HG03342 (cell line): ENCODE measurements at regions not wholly inside any gene's neighbourhood (a gene's known extent, or its start where the extent isn't known, plus 50 kb on each side); places are given as distances from the start of the nearest gene placed in this dataset.

Experiments used
- ATAC-seq: cut with Tn5 transposase; IDR thresholded peaks from one replicate; pipeline ENCODE4 v1.9.1; 2021; ENCODE audit warnings: mild to moderate bottlenecking, moderate library complexity; ENCODE audit not compliant: unreplicated experiment

DNA sequence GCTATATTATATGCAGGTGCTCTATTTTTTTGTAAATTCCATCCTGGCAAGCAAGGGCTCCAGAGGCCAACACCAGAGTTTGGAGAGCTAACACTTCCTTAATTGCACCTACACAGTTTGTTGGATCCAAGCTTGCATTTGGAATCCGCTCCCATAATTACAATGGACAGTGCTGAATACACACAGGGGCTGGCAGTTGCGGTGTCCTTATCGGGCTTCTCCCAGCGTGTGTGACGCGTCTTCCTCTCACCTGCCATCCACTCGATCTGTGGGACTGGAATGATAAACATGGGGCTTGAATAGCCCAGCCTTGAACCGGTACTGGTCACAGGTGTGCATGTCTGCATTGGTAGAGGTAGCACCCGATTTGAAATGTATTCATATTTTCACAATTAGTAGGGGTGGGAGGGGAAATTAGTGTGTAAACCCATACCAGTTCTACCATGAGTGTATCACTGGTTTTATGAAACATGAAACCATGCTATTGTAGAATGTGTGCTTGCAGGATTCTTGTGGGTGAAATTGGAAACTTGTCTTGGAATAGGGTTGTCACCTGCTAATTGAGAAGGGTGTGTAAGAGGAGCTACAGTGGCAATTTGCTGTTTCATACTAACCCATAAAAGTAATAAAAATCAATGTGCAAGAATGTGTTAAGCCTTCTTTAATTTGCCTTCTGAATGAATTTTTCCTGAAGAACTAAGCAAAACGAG lies 316.5 kb downstream of the WDR11 start:
- ATAC-seq = no peak

GRCh38 chr10:121168545-121169216 lies 317.5 kb downstream of the WDR11 start:
- ATAC-seq = no peak

DNA sequence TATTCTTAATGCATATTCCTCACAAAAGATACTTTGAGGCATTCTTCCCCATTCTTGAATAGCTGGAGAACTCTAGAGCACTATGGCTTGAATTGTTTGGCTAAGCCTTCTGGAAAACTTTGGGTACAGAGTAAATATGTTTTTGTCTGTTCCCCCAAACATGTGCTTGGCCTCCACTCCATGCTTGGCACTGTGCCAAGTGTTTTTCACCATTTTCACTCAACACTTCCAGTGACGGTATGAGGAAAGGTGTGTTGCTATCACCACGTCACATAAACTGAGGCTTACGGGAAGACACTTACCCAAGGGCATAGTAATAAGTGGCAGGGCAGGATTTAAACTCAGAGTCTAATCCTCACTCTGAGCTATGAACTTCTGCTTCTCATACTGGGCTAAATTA lies 318.2 kb downstream of the WDR11 start:
- no peak for ATAC-seq

DNA sequence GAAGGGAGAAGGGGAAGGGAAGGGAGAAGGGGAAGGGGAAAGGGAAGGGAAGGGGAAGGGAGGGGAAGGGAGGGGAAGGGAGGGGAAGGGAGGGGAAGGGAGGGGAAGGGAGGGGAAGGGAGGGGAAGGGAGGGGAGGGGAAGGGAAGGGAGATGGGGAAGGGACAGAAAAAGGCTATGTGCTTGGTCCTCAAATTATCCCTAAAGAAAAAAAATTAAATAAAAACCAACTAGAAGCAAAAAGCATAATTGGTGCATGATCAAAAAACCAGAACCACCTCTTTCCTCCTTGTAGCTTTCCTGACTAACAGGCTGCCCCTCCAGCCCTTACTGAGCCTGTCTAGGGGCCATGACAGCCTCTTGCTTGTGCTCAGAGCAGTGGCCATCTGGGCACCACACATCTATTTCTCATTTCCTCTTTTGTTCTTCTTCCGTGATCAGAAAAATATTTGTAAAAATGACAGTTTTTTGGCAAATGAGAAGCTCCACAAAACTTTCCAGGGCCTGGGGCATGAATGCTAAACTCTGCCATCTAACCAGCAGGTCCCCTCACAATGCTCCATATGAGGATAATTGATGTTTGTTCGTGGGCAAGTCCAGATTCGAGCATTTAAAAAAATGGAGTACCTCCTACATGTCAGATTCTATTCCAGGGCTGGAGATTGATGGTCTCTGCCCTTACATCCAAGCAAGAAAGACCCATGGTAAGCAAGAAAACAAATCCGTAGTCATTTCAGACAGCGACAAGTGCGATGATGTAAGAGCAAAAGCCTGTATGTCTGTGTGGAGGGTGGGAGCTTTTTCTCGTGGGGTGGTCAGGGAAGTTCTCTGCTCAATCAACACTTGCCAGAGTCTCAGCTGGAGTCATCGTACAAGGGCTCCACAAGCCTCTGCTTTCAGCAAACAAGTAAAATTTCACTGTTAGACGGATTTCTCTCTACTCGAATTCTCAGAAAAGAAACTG lies 320.9 kb downstream of the WDR11 start:
- no peak for ATAC-seq

GRCh38 chr10:121179006-121179405 lies 327.8 kb downstream of the WDR11 start:
- ATAC-seq = no peak

DNA sequence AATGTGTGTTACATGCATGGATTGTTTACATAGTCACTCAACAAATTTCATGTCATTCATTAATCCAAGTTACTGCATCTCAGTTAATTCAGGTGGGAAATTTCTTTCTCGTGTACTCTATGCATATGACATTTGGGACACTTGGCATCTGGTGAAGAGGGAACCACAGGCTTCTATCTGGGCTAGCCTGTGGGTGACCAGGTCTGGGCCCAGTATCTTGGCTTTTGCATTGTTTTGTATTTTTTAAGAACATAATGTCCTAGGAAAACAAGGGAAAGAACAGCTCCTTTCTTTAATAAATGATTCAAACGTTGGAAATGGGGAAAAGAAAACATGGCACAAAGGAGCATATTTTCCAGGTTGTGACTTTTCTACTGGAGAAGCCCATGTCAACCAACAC lies 331.1 kb downstream of the WDR11 start:
- no peak for ATAC-seq

GRCh38 chr10:121183236-121183635 lies 332.1 kb downstream of the WDR11 start:
- ATAC-seq = no peak

GRCh38 chr10:121183707-121184106 lies 332.5 kb downstream of the WDR11 start:
- ATAC-seq = no peak

- no peak for ATAC-seq
These were observed 334.8 kb downstream of the WDR11 start for GRCh38 chr10:121185816-121186455.

GRCh38 chr10:121187391-121187790 lies 336.2 kb downstream of the WDR11 start:
- ATAC-seq = no peak

GRCh38 chr10:121188005-121188404 lies 336.8 kb downstream of the WDR11 start:
- no peak for ATAC-seq

DNA sequence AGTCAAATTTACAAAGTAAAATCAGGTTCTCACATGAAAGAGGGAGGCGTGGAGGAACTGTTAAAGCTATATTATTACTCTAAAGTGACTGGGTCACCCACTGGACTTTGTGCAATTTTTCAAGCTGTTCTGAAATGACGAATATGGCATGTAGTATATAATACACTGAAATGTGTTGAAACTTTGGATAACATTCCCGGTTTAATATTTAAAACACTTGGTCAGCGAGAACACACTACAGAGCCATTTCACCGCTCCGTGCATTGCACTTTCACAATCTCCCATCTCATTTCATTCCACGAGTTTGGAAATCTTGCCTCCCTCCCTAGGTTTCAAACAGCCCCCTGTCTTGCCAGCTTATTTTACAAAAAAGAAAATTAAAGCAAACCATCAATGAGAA lies 337.9 kb downstream of the WDR11 start:
- ATAC-seq = no peak

GRCh38 chr10:121194696-121195523 lies 343.7 kb downstream of the WDR11 start:
- no peak for ATAC-seq

- ATAC-seq = no peak
These were observed 344.4 kb downstream of the WDR11 start for GRCh38 chr10:121195524-121195910.

DNA sequence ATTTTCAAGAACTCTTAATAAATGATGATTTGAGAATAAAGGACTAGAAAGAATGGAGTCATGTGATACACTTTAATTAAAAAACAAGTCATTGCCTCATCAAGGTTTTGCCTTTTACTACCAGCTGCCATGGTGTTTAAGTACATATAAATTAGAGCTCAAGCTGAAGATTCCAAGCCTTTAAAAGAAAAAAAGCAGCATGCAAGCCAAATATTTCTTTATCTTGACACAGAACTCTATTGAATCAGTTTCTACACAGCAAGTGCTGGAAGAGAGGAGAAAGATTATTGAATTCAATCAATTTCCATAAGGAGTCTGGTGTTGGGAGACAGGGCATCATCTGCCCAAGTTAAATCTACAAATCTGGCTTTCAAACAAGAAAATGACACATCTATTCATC lies 347.9 kb downstream of the WDR11 start:
- ATAC-seq = no peak

DNA sequence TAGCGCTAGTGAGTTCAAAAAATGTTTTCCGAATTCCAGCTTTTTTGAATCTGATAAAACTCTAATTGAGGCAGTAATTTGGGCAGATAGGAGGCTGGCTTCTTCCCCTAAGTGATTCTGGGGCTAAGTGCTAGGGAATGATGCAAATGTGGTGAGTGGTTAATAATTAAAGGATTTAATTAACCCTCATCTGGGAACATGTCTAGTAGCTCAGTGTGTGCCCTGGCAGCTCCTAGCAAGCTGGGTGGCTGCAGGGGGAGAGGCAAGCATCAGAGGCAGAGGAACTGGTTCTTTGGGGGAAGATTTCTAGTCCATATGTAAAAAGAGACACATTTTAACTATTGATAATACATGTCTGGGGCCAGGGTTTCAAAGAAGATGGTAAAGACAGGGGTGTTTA lies 354.5 kb downstream of the WDR11 start:
- ATAC-seq = no peak

DNA sequence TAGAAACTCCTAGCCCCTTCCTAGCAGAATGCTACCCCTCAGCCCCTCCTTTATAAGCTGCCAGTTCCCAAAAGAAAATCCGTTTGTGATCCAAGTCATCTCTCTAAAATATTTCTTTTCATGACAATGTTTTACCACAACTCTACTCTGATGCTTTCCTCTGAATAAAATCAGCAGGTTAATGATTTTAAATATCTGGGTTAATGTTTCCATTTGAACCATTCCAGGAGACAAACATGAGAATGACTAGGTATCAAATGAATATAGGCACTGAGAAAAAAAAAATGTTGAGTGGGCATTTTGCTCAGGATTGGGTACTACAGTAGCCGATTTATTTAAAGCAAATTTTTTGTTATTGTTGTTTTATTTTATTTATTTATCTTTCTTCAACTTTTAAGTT lies 360.3 kb downstream of the WDR11 start:
- no peak for ATAC-seq

DNA sequence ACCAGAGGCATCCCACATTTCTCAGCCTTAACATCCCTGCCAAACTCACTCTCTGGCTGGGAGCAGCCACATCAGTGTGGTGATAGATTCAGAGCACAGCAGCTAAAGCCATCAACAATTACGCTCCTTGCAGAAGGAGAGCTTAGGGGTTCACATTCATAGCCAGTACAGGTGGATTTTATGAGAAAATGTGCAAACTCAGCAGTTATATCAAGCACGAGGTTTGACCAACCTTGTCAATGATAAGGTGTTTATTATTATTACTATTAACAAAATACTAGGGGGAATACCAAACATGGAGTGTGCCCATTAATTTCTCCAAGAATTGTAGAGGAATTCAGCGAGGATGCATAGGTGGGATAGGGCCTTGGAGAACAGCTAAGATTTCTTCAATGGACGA lies 362.3 kb downstream of the WDR11 start:
- ATAC-seq = no peak

DNA sequence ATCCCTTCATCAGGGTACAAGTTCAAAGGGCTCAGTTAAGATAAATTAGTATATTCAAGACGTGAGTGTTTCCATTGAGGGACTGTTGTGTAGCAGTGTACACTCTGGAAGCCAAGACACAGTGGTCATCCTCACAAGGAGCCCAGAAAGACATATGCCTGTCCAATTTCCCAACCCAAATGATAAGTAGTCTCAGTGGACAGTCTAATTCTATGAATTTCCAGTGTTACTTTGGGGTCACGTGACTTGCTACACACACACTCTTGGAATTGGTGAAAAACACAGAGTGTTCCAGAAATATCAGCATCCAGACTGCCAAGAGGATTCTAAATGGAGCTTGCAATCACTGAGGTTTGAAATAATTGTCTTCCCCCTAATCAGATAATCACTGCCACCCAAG lies 365.1 kb downstream of the WDR11 start:
- ATAC-seq = no peak

- no peak for ATAC-seq
These were observed 365.6 kb downstream of the WDR11 start for GRCh38 chr10:121216721-121217181.
